ENCODE measurements at regions not wholly inside any gene's neighbourhood (a gene's known extent, or its start where the extent isn't known, plus 50 kb on each side); places are given as distances from the start of the nearest gene placed in this dataset.
A peak's percentile ranks its signal among the peaks of the same experiment; 100 is the strongest.

DNA sequence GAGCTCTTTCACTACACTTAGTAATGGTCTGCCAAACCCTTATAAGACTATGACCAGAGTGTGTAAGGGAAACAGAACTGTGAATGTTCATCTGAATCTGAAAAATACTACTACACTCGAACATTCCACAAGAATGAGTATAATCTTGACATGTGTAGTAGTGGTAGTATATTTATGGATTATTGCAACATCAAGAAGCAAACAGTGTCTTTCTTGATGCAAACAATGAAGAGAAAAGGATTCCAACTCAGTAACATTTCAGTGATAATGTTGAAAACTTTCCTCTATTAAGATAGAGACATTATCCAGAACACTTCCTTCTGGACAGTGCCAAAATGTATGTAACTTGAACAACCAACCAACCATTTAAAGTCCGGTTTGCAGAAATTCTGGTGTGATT, 394.7 kb upstream of the CPEB2 start:
- no peak for DNase-seq (ENCODE audit: low read depth, low spot score)

DNA sequence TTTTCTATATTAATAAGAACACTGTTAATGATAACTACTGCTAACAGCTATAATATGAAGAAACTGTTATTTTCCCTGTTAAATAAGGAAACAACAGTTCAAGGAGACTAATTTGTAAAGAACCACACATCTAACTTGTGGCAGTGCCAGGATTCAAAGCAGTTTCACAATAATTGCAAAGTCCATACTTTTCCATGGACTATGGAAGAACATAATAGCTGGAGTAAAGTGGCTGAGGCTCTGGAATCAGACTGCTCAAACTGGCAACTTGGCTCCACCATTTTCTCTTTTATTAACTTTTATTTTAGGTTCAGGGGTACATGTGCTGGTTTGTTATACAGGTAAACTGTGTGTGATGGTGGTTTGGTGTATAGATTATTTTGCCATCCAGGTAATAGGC, 393.7 kb upstream of the CPEB2 start:
- DNase-seq (ENCODE audit: low read depth, low spot score) = no peak

DNA sequence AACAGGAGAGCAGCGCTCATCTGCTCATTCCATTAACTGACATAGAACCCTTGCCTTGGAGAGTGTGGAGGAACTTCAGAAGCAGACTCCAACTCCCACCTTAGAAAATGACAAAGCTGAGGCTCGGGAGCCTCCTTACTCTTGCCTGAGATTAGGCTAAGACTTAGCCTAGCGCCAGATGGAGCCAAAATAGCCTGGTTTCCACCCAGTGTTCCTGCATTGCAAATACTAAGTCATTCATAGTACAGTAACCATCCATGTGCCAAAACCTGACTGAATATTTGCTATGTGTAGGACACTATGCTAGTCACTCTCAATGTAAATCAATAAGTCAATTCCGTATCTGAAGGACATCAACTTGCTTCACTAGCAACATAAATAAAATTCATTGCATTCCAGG, 387.4 kb upstream of the CPEB2 start:
- no peak for DNase-seq (ENCODE audit: low read depth, low spot score)

DNA sequence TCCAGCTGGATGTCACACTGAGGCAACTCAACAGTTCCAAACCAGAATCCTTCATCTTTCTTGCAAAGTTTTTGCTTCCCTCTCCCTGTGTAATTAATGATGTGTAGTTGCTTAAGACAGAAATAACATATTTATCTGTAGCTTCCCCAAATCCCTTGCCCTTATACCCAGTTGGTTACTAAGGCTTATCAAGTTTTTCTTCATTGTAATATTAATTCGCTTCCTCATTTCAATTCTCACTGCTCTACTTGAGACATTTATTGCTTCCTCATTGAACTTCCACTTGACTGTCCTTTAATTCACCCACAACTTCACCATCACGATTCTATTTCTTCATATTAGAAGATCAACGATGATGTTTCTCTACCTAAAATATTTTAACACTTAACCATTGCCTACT, 386.6 kb upstream of the CPEB2 start:
- no peak for DNase-seq (ENCODE audit: low read depth, low spot score)

DNA sequence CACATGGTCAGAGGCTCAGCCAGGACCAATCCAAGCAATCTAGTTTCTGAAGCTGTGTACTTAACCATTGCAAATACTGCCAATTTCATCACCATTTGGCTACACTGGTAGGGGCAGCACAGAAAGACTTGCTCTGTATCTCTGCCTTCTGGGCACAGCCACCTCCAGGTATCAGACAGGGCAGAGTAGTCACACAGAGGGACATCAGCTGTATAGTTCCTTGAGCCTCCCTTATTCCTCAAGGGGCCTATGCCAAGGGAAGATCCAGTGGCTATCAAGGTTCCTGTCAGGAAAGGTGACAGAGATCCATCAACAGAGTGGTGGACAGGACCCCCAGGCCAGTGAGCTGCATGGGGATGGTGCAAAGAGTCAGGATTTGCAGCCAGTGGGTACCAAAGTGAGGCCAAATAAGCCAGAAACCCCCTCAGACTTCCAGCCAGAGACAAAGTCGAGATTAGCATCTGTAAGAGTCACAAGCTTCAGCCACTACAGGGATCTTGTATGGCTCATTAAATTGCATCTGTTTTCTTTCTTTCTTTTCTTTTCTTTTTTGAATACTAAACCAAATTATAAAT, 381.6 kb upstream of the CPEB2 start:
- DNase-seq (ENCODE audit: low read depth, low spot score) = no peak

DNA sequence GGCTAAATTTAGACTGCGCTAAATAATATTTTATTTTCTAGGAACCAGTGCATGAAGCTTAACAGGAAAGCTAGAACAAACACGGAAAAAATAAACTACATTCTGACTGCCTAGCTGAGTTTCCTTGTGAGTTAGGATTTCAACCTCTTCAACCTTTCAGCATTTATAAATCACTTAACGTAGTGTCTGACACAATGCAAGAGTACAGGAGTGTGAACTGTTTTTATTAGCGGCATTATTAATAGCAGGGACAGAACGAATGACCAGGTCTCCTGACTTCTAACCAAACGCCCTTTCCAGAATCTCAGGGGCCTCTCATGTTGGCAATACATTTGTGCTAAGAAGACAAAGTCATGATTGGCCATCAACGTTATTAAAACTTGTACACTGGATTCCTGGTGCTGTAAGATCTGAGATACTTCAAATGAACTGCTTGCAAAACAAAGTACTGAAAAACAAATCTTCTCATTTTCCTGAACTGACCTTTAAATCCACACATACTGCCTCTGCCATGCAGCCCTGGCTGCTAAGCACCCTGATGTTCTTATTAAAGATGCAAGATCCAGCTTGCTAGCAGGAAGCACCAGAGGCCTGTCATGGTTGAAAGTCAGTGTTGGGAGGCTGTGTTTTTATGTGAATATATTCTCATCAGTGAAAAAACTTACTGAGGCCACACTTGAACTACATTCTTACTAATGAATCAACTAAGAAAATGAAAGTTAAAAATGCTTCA, 380.4 kb upstream of the CPEB2 start:
- no peak for DNase-seq (ENCODE audit: low read depth, low spot score)

DNA sequence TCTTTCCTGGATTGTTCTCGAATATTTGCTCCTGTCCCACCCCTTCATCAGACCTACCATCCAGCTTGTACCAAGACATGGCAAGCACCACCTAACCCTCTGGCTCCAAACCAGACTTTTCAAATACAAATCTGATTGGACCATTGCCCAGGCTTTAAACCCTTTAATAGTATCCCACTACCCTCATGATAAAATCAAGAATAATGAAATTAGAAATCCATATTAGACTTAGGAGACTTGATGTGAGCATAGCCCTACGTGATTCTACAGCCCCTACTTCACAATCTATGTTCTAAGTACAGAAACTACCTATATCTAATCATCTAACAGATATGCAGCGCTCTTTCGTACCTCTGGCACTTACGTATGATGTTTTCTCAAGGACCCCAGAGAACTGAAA, 375.2 kb upstream of the CPEB2 start:
- DNase-seq (ENCODE audit: low read depth, low spot score) = no peak

DNA sequence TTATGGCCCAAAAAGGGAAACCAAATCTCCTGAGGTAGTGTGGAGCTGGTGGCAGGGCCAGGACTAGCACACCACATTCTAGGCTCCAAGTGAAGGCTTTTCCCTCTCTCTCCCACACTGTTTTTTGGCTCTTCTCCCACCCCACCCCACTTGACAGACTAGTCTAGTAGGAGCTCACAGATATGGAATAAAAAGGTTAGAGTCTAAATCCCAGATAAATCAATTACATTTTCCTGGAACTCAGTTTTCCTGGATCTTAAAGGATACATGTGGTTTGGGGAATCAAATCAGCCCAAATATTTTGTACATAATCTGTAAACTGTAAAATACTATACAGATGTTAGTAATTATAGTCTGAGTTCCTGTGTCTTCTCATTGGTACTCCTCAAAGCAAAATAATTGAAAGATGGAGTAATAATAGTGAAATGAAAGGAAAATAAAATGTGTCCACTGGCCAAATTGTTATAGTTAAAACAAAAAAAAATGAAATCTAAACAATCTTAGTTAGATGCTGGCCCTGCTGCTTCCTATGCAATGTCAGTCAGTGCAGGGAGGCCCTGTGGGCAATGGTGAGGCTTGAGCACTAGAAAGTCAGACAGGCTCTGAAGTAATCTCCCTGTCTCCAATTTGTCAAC, 370.4 kb upstream of the CPEB2 start:
- no peak for DNase-seq (ENCODE audit: low read depth, low spot score)

DNA sequence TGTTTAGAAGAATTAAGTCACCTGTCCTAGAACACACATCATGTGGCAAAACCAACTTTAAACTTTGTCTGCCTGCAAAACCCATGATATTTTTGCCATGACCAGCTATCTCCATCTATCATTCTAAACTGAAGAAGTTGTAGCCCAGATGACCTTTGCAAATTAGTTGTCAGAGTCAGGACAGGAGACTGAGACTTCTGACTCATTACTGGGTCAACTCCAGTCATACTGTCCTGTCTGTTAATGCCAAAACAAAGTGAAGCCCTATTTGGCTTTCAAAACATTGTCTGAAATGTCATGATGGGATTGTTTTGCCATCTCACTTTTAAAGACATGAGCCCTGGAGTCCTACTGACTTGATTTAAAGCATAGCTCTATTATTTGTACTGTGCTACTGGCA, 365.7 kb upstream of the CPEB2 start:
- no peak for DNase-seq (ENCODE audit: low read depth, low spot score)

DNA sequence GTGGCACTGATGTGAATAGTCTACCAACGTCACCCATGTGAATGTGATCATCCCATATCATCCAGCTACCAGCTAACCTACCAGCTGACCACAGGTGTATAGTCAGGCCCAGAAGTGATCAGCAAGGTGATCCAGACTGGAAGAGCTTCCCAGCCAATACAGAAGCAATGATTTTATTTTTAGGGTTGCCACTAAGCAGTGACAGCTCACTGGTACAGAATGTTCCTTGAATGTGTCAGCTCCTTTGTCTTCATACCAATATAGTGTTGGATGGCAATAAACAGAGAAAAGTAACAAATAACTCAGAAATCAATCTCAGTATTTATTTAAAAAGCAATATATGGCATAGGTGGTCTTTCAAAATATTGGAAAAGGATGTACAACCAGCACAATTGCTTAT, 361.8 kb upstream of the CPEB2 start:
- no peak for DNase-seq (ENCODE audit: low read depth, low spot score)

DNA sequence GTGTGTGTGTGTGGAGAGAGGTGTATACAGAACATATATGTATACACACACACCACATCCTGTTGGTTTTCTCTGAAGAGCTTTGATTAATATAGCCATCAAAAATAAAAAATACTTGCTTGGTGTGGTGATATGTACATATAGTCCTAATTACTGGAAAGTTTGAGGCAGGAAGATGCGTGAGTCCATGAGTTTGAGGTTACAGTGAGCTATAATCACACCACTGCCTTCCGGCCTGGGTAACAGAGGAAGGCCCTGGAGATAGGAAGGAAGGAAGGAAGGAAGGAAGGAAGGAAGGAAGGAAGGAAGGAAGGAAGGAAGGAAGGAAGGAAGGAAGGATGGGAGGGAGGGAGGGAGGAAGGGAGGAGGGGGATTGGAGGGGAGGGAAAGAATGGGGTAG, 360.4 kb upstream of the CPEB2 start:
- DNase-seq (ENCODE audit: low read depth, low spot score) = no peak

DNA sequence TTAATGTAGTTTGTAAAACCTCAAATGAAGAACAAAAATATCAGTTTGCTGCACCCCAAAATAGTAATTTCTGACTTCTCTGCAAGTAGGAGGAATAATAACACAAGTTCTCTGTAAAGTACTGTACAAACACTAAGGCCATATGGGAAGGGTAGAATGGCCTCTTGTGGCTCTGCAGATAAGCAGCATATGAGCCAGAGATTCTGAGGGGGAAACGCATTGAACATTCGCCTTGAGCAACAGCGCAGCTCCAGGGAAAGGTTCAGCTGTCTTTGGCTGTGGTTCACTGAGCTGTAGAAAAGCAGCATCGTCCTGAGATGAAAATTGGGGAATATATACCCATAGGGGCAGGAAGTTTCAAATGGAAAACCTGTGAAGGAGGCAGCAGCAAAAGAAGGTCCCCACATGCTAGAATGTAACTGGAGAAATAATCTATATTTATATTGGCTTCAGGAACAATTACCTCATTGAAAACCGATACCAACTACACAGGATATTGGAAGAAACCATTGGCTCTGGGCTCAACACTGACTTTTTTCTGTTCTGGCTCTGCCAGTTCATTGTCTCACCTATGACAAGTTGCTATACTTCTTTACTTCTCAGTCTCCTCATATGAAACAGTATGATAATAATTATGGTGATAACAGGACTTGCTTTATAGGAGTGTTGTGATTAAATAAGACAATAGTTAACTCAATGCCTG, 357.6 kb upstream of the CPEB2 start:
- no peak for DNase-seq (ENCODE audit: low read depth, low spot score)

DNA sequence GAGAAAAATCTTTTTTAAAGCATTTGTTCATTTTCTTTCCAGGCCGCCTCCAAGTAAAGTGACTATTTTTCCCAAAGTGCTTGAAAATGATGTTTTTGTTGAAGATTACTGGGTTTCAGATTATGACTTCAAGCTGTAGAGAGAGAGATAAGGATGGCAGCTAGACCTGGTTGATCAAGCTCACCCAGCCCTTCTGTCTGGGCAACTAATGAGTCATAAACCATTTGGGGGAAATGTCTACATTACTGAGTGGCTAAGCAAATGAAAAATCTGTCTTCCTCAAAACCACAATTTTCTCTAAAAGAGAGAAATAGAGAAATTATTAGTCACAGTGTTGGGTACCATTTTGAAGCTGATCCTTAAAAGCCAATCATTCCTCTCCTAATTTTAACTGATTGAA, 355.4 kb upstream of the CPEB2 start:
- no peak for DNase-seq (ENCODE audit: low read depth, low spot score)

DNA sequence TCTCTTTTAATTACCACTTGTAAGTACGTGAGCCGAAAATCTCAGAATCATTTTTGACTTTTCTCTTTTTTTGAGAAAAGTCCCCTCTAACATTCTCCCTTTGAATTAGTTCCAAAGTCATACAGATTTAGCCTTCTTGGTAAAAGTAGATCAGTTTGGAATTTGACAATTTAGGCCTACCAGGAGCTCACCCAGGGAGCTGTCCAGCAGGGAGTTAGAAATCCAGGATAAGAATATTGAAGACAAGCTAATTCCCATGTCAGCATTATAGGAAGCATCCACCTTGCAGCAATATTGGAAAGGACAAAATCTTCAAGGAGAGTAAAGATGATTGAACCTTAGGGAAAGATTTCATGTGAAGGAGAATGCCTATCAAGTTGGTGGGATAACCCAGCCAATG, 352.2 kb upstream of the CPEB2 start:
- DNase-seq (ENCODE audit: low read depth, low spot score) = no peak

DNA sequence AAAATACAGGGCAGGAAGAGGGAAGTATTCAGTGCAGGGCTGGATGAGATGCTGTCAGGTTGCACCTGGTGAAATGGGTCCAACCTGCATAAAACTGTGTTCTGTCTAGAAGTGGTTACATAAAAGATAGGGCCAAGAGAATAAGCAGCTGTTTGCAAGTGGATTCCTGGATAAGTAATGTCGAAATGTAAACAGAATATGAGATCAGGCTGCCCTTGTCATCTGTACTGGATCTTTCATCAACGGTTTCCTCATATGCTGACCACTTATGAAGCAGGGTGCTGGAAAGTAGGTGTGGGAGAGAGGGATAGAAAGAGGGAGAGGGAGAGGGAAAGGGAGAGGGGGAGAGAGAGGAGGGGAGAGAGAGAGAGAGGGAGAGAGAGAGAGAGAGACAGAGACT, 349.8 kb upstream of the CPEB2 start:
- DNase-seq (ENCODE audit: low read depth, low spot score) = no peak

DNA sequence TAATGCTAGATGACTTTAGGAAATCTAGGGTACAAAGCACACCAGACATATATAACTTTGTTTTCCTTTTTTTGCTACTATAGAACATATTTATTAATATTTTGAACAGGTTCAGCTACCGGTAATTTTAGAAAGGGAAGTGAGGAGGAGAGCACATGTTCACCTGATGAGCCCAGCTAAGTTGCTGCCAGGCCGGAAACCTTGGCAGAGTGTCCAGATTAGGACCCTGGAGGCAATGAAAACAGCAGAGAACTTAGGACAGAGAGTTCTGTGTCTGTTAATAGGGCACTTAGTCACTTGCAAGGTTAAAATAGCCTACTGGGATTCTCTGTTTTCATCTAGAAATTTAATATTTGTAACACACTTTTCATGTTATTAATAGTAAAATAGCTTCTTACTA, 348.9 kb upstream of the CPEB2 start:
- DNase-seq (ENCODE audit: low read depth, low spot score) = no peak

DNA sequence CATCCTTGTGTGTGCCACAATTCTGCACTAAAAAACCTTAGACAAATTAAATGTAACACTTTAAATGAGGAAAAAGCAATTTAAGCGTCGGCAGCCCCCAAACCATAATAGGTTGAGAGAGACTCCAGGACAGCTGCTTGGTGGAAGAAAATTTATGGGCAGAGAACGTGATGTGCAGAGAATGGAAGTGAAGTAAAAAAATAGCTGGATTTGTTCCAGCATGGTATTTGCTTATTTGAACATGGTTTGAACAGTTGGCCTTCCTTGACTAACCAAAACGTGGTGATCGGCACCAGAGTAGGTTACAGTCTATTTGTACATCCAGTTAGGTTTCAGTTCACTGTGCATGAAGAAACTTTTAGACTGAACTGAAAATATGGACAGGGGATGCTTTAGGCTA, 343.0 kb upstream of the CPEB2 start:
- DNase-seq (ENCODE audit: low read depth, low spot score) = no peak

DNA sequence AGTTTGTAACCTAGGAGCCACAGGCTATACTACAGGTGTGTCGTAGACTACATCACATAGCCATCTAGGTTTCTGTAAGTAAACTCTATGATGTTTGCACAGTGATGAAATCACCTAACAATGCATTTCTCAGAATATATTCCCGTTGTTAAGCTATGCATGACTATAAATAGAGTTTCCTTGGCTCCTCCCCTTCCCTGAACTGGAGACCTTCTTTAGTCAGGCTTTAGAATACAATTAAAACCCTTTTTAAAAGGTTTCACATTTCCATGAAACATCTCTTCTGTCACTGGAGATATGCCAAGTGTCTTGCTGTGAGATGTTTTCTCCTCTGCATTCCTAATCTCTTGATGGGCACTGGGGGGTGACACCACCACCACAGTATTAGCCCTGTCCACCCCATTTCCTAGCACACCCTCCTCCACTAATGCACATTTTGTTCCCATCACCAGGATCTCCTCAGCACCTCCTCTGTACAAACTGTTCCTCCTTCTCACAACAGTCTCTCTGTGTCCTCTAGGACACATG, 334.6 kb upstream of the CPEB2 start:
- peak; percentile 51 for DNase-seq (ENCODE audit: low read depth, low spot score)

DNA sequence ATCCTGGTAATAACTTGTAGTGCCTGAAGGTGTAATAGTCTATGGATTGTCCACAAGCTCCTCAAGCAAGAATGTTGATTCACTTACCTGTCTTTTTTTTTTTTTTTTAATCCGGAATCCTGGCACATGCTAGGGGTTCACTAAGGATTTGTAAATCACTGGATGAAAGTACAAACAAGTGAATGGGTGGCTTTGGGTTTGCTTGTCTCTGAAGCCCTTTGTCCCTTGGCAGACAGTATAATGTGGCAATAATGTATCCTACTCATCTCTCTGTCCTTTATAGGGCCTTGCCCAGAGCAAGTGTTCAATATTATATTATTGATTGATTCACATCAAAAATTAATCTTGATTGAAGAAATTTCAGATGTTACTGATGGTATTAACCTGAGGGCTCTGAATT, 334.0 kb upstream of the CPEB2 start:
- DNase-seq (ENCODE audit: low read depth, low spot score) = no peak

DNA sequence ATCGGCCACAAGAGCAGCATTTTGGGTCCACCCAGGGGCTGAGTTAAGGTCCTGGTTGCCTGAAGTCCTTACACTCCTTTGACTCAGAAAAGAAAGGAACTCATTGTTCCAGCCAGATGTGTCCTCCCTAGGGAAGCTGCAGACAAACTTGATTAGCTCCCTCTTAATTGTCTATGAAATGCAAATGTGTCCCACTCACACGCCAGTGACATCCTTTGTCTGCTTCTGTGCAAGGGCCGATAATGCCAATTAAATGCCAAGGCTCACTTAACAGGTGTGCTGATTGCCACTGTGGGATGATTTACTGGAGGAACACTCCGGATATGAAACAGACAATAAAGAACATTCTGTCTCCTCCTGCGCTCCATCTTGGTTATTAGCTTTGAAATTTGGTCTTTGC, 332.9 kb upstream of the CPEB2 start:
- no peak for DNase-seq (ENCODE audit: low read depth, low spot score)

DNA sequence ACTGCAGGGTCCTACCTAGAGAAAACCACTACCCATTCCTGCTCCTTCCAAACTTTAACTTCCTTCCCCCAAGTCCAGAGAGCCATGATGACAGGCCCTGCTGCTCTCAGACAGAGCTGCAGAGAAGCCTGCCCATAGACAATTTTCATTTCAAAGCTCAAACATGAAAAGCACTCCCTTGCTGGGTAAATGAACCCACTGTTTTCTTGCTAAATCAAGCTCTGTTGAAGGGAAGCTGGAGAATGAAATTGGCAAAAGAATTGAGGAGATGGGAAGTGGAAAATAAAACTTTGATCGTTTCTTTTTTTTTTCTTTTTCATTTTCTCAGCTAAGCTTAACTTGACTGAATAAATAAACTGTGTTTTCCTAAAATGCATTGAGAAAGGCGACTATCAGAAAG, 331.1 kb upstream of the CPEB2 start:
- DNase-seq (ENCODE audit: low read depth, low spot score) = no peak

DNA sequence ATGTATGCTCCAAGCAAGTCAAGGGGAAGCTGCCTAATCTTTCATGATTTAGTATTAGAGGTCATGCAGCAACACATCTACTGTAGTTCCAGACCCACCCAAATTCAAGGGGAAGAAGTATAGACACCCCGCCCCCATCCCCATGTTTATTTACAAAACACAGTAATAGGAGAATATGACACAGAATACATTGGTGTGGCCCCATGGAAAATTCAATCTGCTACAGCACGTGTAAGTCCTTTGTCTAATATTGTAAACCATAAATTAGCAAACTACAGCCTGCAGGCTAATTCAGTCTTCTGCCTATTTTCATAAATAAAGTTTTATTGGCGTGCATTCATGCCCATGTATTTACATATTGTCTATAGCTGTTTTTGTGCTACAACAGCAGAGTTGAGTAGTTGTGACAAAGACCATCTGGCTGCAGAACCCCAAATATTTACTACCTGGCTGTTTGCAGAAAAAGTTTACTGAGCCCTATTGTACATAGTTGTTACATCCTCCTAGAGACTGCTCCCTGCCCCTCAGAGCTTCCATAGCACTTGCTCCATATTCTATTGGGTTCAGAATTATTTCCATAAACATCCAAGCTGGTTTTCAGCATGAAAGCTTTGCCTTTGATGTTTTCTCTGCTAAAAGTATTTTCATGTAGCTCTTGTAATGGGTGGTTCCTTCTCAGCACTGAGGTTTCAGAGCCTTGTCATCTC, 326.8 kb upstream of the CPEB2 start:
- no peak for DNase-seq (ENCODE audit: low read depth, low spot score)
